Stimulated activated CD8-positive, alpha-beta memory T cell treated with anti-CD3 and anti-CD28 coated beads, Interleukin-15, amount 100 ng/mL, for 48 hours (primary cell): ENCODE measurements at regions not wholly inside any gene's neighbourhood (a gene's known extent, or its start where the extent isn't known, plus 50 kb on each side); places are given as distances from the start of the nearest gene placed in this dataset.
"Not testable (repeated sequence)": the region's sequence is repeated elsewhere in the genome, so short reads cannot be mapped to it uniquely, and the experiment has no call there.

Source experiments
- DNase-seq, 2 donors: peaks; one replicate each; pipeline ENCODE4 v3.0.0-alpha.2; 2020; ENCODE audit warnings: low read depth in 2 of 2

DNA sequence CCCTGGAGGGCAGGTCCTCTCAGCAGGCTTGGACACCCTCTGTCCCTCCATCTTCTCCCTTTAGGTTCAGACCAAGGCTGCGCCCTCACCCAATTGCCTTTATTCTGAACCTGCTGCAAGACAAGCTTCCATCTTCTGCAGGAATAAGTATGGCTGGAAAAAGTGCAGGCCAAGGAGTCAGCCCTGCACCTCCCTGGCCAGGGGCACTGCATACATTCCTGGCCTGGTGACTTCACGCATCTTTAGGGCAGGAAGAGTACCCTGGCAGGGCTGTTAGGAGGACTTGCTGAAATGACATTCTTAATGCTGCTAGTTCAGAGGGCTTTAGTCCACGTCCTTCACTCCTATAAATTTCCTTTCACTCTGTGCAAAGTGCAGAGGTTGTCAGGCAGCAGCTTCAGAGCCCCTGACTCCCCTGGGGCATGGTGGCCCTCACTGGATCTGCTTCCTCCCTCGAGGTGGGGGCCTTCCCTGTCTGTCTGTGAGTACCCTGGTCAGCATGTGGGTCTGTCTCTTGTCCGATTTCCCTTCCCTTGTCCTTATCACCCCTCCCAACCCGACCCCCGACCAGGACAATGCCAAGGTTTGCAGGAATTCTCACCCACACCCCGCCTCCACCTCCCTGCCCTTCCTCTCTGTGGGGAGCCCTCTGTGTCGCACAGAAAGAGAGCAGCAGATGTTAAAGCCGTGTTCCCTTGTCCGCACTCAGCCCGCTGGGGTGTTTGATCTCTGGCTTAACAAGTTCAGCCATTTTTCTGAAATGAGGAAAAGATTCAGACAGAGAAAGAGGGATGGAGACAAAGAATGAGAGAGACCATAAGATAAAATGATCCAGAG lies 124.5 kb upstream of the SYT13 start:
- no peak for DNase-seq

DNA sequence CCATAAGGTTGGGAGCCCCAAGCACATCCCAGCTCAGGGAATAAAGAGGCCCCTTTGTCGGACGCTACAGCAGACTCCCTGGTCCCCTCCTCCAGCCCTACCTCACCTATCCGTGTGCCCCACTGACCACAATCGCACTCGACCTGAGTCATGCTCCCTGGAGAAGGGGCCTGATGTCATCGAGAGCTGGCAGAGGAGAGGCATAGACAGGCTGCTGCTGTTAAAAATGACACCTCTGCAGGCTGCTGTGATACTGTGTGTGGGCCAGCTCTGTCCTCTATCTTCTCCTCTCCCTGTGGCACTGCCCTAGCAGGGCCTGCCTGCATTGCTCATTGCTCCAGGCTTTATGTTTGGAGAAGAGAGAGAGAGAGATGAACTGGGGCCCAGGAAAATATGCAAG lies 123.4 kb upstream of the SYT13 start:
- DNase-seq = no peak

- DNase-seq = no peak
Measured at GRCh38 chr11:45407226-45407625, 121.1 kb upstream of the SYT13 start.

- DNase-seq = no peak
Measured at GRCh38 chr11:45405916-45406670, 120.0 kb upstream of the SYT13 start.

GRCh38 chr11:45403521-45403920 lies 117.4 kb upstream of the SYT13 start:
- not testable (repeated sequence) for DNase-seq

- DNase-seq = no peak
Measured at GRCh38 chr11:45402049-45402630, 116.0 kb upstream of the SYT13 start.

- DNase-seq = no peak
Measured at GRCh38 chr11:45400591-45400990, 114.5 kb upstream of the SYT13 start.

DNA sequence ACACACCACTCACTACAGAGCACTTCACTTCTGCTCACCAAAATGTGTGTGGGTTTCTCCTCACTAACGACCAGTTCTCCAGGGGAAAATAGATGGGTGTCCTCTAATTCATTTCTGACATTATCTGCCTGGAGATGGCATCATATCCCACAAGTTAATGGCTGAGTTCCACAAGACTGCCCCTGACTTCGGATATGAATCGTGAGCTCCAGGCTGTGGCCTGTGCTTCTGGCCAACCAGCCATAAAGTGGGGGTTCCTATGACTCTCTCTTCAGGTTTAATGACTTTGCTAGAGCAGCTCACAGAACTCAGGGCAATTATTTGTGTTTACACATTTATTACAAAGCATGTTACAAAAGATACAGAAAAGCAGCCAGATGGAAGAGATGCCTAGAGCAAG lies 113.0 kb upstream of the SYT13 start:
- no peak for DNase-seq

GRCh38 chr11:45398325-45398724 lies 112.2 kb upstream of the SYT13 start:
- no peak for DNase-seq

DNA sequence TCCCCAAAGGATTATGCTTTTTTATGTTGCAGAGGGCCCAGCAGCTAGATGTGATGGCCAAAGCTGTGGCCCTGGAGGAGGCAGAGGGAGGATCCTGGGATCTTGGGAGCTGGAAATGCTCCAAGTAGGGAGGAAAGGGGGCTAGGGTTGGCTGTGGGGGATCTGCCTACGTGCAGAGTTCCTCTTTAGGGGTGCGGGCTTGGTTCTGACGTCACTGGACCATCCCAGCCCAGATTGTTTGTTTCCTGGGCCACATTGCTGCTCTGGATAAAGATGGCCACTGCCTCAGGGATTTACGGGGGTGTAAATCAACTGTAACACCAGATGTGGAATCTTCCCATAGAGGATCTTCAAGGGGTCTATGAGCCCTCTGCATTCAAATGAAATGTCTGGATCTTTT lies 110.3 kb upstream of the SYT13 start:
- no peak for DNase-seq

DNA sequence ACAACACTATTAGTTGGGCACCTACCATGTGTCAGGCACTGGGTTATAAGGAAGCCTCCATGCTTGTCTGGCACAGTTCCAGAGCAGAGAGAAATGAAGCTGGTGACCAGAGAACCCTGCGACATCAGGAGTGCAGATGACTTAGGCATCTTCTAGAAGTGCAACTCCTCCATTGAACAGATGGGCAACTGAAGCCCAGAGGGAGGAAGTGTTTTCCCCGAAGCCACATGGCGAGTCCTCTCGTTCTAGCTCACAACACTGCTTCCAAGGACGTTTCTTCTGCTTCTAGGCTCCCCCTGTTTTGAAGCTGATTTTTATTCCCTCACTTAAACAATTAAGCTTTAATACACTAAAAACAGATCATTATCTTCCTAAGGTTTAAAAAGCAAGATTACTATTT lies 109.8 kb upstream of the SYT13 start:
- DNase-seq = no peak

DNA sequence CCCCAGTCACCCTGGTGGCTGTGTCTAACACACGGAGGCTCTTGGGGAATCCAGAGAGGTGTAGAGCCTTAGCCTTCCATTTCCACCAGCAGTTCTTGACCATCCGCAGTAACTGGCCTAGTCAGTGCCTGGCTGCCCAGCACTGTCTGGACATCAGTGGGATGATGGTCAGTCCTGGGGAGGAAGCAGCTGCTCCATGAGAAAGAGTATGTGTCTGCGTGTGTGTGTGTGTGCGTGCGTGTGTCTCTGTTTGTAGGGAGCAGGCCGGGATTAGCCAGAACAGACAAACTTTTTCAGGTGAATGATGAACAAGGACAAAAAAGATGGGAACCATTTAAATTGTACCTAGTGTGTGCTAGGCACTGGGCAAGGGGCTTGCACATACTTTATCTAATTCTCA lies 109.3 kb upstream of the SYT13 start:
- no peak for DNase-seq

GRCh38 chr11:45394294-45395085 lies 108.3 kb upstream of the SYT13 start:
- no peak for DNase-seq

- no peak for DNase-seq
Measured at GRCh38 chr11:45393826-45394225, 107.7 kb upstream of the SYT13 start.

DNA sequence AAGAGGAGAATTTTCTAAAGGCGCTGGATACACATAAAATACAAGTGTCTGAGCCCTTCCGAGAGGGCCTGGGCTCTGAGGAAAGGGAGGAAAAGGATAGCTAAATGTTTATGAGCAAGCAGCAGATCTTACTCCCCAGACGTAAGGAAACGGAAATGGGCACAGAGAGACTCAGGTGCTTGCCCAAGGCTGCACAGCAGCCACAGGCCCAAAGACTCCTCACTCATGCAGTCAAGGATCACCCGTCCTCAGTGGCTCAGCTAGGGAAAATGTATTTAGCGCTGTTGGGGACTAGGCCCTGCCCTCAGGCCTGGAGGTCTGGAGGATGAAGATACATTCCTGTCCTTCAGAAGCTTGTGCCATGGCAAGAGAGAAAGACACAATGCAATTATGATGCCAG lies 107.2 kb upstream of the SYT13 start:
- DNase-seq = no peak

GRCh38 chr11:45392591-45393091 lies 106.5 kb upstream of the SYT13 start:
- DNase-seq = no peak

GRCh38 chr11:45392154-45392553 lies 106.0 kb upstream of the SYT13 start:
- DNase-seq = no peak

- DNase-seq = no peak
Measured at GRCh38 chr11:45391168-45391850, 105.2 kb upstream of the SYT13 start.

DNA sequence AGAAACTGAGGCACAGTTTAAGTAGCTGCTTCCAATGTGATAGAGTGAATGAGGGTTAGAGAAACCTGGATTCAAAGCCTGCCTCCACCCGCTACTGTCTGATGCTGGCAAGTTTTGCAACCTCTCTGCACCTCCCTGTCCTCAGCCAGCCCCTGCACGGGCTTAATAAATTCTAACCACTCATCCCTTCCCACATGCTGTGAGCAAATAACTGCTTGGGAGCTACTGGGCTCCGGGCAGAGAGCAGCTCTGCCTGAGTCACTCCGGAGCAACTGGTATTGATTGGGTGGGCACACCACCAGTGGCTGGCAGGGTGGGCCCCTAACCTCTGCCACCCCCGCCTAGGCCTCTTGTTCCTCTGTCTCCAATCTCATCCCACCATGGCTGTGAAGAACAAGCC lies 104.3 kb upstream of the SYT13 start:
- no peak for DNase-seq

DNA sequence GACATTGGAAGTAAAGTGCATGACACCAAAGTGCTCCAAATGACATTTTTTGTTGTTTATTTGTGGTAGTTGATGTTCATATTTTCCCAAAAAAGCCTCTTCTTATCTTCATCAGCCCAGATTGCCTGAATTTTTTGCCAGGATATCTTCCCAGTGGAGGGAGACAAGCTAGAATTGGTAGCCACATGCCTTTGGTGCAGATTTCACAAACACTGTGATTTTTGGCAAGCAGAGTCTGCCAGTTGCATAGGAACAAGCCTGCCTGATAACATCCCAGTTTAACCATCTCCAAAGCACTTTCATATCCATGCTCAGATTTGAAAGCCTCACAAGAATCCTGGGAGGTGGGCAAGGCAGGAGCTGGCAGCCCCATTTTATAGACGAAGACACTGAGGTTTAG lies 102.3 kb upstream of the SYT13 start:
- no peak for DNase-seq

DNA sequence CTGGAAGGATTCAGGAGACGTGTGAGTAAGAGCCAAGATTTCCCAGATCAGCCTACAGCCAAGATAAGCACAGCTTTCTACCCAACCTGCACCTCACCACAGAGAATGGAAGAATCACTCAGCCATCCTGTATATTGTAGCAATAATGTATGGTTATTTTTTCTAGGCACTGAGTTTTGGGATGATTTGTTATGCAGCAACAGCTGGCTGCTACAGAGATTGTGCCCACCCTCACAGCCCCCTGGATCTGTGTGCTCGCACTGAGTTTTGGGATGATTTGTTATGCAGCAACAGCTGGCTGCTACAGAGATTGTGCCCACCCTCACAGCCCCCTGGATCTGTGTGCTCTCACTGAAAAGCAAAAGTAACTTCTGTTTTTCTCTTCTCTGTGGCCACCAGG lies 101.7 kb upstream of the SYT13 start:
- DNase-seq = not testable (repeated sequence)
